Myocyte (in vitro differentiated cells): ENCODE measurements at regions not wholly inside any gene's neighbourhood (a gene's known extent, or its start where the extent isn't known, plus 50 kb on each side); places are given as distances from the start of the nearest gene placed in this dataset.
"Not testable (repeated sequence)": the region's sequence is repeated elsewhere in the genome, so short reads cannot be mapped to it uniquely, and the experiment has no call there.

Experiments used
- DNase-seq: peaks from one replicate; pipeline ENCODE4 v3.0.0-alpha.2; 2012; ENCODE audit warnings: low read depth

DNA sequence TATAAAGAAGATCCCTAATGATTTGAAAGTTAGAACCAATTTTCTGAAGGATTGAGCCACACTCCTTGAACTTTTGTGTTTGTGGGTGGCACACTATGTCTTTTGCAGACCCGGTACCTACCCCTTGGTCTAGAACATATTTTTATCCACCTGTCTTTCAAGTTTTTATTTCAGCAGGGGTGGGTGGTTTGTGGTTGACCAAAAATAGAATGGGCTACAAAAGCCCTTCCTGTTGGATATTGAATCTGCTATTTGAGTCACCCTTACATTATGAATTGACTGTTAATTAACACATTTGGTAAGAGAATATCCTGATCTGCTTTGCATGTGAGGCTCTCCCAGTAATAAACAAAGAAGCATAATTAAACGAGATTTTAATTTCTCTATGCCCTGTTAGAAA lies 401.2 kb downstream of the POTEH start:
- peak; percentile 3 for DNase-seq

GRCh38 chr22:16105121-16105520 lies 415.3 kb downstream of the POTEH start:
- not testable (repeated sequence) for DNase-seq

GRCh38 chr22:16131456-16131855 lies 441.6 kb downstream of the POTEH start:
- not testable (repeated sequence) for DNase-seq

GRCh38 chr22:16131918-16132317 lies 442.1 kb downstream of the POTEH start:
- no peak for DNase-seq

DNA sequence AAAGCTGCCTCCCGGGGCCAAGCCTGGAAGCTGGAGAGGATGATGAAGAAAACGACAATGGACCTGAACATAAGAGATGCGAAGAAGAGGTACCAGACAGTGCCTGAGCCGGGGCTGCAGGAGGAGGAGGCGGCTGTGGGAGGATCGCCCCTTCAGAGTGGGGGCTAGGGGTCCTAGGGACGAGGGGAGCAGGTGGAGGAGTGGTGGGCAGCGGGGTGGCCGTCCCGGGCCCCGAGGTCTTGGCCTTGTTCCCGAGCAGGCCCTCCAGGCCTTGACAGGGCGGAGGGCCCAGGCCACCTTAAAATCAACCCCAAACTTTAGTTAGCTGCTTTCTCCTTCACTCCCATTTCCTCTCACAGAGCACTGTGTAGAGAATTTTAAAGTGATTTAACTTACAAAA lies 442.8 kb downstream of the POTEH start:
- DNase-seq, result not testable (repeated sequence)

GRCh38 chr22:16146101-16146500 lies 446.5 kb downstream of the CCT8L2 start:
- DNase-seq, result not testable (repeated sequence)

GRCh38 chr22:16146916-16147315 lies 445.7 kb downstream of the CCT8L2 start:
- DNase-seq, result peak; percentile 2

DNA sequence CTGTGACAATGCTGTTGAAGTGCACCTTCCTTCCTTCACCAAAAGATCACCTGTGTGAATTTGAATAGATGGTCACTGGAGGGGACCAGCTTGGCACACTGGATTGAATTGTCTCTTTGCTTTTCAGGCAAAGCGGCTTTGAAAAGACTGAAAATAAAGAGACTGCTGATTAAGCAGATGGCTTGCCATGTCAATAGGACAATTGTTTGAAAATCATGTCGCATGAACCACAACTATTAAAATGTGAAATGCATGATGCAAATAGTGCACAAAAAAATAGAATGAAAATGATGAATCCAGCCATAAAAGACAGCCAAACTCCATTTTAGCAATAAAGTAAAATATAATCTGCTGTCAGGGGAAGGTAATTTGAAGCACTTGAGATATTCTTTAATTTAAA lies 415.3 kb downstream of the CCT8L2 start:
- DNase-seq, result not testable (repeated sequence)

- DNase-seq, result not testable (repeated sequence)
Observed at GRCh38 chr22:16183864-16184263, 408.7 kb downstream of the CCT8L2 start.
